Activated T-cell treated with anti-CD3 and anti-CD28 coated beads, Interleukin-2, amount 50 U/mL, for 24 hours (primary cell): ENCODE measurements at regions not wholly inside any gene's neighbourhood (a gene's known extent, or its start where the extent isn't known, plus 50 kb on each side); places are given as distances from the start of the nearest gene placed in this dataset.
A peak's percentile ranks its signal among the peaks of the same experiment; 100 is the strongest.

ENCODE experiments used
- DNase-seq: peaks from one replicate; pipeline ENCODE4 v3.0.0-alpha.2; 2020
- H3K27ac Mint-ChIP-seq: 2 replicates; pipeline ENCODE4 v1.8.0; 2020; ENCODE audit warnings: mild to moderate bottlenecking, mixed read lengths
- H3K27me3 Mint-ChIP-seq: 2 replicates; pipeline ENCODE4 v1.8.0; 2020; ENCODE audit warnings: mixed read lengths
- H3K36me3 Mint-ChIP-seq: 2 replicates; pipeline ENCODE4 v1.8.0; 2020; ENCODE audit warnings: low read depth, mixed read lengths
- H3K4me1 Mint-ChIP-seq: 2 replicates; pipeline ENCODE4 v1.8.0; 2020; ENCODE audit warnings: low read depth, mixed read lengths
- H3K4me3 Mint-ChIP-seq: 2 replicates; pipeline ENCODE4 v1.8.0; 2020; ENCODE audit warnings: mild to moderate bottlenecking, moderate library complexity, mixed read lengths
- H3K9me3 Mint-ChIP-seq: 2 replicates; pipeline ENCODE4 v1.8.0; 2020; ENCODE audit warnings: mixed read lengths

DNA sequence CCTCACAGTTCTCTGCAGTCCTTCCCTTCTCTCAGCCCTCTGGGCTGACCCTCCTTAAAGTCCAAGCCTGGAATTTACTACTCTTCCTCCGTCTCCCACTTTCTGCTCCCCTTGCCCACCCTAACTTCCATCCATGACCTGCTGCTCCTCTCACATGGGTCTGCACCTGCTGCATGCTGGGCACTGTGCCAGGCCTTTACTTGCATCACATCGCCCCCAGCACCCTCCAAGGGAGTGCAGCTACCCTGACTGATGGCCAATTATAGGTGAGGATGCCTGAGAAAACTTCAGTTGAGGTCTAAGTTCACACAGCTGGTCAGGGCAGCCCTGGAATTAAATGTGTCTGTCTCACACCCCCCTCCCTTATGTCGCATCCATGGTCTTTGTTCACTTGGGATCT lies 53.6 kb upstream of the ZPBP start:
- Mint-ChIP-seq H3K4me3 (no peak overlapping the region), H3K9me3 (no peaks in the 10 kb centered on the region), H3K27me3 (no peaks in the 10 kb centered on the region), H3K27ac (peak overlapping the region; percentile 94), H3K36me3 (no peaks in the 10 kb centered on the region), H3K4me1 (peaks cover 88% of the 10 kb centered on the region)
- DNase-seq, result no peak

DNA sequence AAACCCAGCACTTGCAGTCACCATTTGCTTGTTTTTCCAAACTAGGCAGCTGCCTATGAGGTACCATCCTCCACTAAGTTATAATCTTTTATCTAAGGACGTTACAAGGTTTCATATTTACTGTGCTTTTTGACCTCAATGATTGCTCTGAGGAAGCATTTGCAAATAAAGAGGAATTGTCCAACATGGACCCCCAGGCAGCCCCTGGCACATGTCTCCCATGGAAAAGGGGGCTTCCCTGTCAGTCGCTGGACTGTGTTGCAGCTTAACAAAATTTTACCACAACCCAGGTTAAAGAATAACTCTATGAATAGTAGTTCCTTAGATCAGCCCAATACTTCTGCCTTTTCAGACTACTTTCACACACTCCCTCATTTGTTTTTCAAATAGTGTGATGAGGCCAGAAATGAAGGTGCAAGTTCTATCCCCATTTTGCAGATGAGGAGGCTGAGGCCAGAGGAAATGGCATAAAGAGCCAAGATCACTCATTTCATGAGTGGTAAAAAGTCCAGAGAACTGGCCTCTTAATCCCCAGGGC lies 52.8 kb upstream of the ZPBP start:
- H3K27ac Mint-ChIP-seq, result peak overlapping the region; percentile 72
- H3K9me3 Mint-ChIP-seq, result no peaks in the 10 kb centered on the region
- no peaks in the 10 kb centered on the region for H3K36me3 Mint-ChIP-seq
- H3K4me3 Mint-ChIP-seq, result no peak overlapping the region
- H3K27me3 Mint-ChIP-seq, result no peaks in the 10 kb centered on the region
- DNase-seq, result no peak
- H3K4me1 Mint-ChIP-seq, result peaks cover 82% of the 10 kb centered on the region

DNA sequence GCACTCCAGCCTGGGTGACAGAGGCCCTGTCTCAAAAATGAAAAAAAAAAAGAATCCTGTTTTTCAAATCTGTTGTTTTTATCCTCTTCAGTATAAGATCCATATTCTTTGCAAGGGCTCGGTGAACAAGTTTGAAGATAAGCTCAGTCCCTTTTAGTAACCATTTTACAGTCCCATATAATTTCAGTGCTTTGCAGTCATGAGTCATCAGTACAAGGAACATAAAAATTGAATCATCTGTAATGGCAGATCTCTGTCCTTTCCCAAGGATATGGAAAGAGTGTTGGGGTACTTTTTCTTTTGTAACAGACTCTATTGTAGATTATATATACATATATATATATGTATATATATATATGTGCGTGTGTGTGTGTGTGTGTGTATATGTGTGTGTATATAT lies 52.2 kb upstream of the ZPBP start:
- Mint-ChIP-seq H3K4me1 (peaks cover 76% of the 10 kb centered on the region), H3K27ac (peak overlapping the region; percentile 20)

More for the DNA sequence above, 52.2 kb upstream of the ZPBP start:
- DNase-seq, result no peak
- Mint-ChIP-seq H3K27me3 (no peaks in the 10 kb centered on the region), H3K36me3 (no peaks in the 10 kb centered on the region), H3K9me3 (no peaks in the 10 kb centered on the region), H3K4me3 (no peak overlapping the region)
